UCSD-AML1 (cell line): ENCODE measurements at regions not wholly inside any gene's neighbourhood (a gene's known extent, or its start where the extent isn't known, plus 50 kb on each side); places are given as distances from the start of the nearest gene placed in this dataset.
A peak's percentile ranks its signal among the peaks of the same experiment; 100 is the strongest.

Experiments used
- DNase-seq: peaks from one replicate; lab custom pipeline; 2025; ENCODE audit not compliant: unreplicated experiment; lab: John Stamatoyannopoulos, UW

DNA sequence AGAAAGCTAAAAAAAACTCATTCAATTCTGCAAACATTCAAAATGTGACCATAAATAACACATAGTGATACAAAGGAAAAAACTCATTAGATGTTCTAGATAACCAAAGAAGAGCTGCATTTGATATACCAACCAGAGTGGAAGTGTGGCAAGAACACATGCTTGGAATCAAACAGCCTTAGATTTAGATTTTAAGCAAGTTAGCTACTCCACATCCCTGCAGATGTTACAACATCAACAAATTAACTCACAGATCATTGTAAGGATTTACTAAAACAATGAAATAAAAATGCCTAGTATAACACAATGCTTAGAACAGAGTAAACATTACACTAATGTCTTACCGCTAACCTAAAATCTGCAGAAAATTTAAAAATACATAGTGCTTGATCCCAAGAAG is 114.0 kb upstream of the AKIP1 start:
- no peak for DNase-seq

GRCh38 chr11:8799273-8799672 is 111.7 kb upstream of the AKIP1 start:
- no peak for DNase-seq

DNA sequence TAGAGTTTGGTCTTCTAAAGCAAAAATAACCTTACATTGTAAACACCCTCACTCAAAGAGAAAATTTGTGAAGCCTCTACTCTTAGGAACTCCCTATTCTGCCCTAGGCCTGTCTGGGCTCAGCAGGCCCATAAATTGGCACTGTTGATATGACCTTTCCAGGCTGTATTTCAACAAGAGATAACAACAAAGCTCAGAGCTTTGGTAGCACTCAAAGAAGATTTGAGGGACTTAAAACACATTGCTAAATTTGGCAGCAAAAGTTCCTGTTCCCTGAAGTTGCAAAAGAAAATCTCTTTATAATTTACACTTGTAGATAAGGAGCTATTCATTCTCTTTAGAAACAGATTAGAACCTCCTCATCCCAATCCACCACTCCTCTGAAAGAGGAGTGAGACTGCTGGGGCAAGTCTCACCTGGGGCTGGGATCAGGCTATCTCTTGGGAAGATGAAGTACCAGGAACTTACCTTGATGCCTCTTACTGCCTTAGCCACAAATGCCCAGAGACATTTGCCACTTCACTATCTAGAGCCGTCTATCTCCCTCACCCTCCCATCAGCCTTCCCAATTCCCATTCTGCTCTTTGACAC is 110.4 kb upstream of the AKIP1 start:
- no peak for DNase-seq

- DNase-seq: no peak
These were observed 109.9 kb upstream of the AKIP1 start for GRCh38 chr11:8801121-8801520.

DNA sequence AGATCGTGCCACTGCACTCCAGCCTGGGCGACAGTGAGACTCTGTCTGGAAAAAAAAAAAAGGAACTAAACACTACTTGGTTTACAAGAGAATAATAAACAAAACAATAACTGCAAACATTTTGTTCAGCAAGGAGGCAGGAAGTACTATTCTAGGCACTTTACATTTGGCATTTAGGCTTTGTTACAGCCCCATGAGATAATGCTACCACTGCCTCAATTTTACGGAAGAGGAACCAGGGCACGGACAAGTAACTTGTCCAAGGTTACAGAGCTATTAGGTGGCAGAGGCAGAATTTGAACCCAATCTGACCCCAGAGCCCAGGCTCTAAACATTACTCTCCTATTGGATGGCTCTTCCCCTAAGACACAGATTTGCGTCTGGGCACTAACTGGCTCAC is 108.7 kb upstream of the AKIP1 start:
- no peak for DNase-seq

- no peak for DNase-seq
These were observed 107.0 kb upstream of the AKIP1 start for GRCh38 chr11:8803973-8804372.

DNA sequence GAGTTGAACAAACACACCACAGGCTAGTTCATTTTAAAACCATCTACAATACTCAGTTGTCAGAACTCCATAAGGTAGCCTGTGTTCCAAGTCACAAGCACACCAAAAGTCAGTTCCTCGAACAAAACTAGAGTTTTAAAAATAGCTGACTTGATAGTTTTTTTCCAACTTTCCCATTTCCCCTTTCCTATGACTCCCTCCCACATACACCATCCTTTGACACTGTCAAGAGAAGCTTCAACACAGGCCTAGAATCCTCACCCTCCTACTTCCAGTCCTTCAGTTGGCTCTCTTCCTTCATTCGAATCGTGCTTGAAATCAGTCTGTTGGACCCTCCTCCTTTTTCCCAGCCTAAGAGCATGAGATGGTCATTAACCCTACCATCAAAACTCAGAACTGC is 105.7 kb upstream of the AKIP1 start:
- DNase-seq: no peak

DNA sequence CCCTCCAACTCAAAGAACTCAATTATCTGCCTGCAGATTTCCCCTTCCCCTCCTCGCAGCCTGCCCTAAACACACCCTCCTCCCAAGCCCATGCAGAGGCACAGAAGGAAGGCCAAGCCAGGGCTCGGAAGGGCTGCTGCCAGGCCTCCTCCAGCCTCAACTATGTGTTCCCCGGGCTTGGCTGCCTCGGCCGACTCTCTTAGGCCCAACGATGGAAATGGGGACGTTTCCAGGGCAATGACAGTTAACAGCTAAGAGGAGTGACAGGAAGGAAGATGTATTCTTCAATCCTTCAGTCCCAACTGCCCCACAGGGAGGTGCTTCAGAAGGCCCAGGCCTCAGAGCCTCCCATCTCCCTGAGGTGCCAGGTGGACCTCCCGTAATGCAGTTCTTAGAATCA is 104.0 kb upstream of the AKIP1 start:
- DNase-seq: no peak

DNA sequence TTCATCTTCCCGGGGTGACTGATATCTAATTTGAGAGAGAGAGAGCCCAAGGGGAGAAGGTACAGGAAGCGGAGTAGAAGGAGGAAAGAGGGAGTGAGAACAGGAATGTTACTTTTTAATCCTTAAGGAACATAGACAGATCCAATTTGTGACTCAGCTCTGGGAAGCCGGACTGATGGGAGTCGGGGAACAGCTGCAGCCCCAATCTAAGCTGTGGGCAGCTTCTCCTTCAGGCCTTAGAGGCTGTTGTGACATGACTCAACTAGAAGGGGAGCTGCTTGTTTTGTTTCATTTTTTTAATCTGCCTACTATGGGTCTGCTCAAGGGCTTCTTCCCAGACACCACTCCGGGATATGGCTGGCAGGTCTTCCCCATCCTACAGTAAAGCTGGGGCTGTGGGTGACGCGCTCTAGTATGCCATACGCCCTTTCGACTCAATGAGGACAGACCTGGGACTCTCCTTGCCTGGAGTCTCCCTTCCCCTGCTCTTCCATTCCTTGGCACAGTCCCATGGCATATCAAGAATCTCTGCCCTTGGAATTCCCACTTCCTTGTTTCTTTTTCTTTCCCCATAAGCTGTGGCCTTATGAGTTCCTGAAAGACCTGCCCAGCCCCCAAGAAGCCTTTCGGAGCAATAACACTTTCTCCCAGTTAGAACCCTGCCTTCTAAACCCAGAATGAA is 103.3 kb upstream of the AKIP1 start:
- DNase-seq: no peak

DNA sequence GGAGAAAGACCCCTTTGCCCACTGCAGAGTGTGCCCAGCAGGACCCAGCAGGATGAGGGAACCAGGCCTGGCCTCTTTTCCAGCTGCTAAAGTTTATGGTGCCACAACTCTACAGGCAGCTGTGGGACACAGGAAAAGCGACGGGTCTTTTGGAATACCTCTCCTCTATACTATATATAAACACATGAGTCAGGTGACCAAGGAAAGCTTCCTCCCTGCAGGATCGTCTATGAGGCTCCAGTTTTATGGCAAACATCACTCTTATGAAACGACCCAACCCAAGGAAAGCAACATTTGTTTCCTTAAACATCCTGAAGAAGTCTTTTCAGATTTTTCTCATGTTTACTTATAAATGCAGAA is 102.8 kb upstream of the AKIP1 start:
- no peak for DNase-seq

GRCh38 chr11:8809241-8809938 is 101.6 kb upstream of the AKIP1 start:
- DNase-seq: no peak

DNA sequence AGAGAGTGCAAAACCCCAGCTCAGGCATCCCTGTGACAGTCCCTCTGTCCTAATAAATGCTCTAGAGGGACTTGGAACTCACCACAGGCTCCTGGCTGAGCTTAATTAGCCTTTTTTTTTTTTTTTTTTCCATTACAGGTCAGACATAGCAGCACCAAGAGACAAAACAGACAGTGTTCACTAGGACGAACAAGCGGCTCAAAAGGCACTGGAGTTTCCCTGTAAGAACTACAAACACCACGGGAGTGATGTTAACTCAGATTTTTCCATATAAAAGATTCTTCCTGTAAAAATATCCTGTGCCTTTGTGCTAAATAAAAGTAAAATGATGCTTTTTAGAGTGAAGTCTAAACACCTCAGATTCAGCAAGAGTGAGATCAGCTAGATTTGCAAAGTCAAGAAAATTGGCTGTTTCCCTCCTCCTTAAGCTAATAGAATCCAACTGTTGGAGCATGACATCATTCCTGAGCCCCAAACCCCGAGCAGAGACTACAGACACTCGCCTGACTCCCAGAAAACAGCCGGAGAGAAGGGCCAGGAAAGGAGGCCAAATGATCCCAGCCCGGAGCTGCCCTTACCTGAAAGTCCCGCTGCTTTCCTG is 101.0 kb upstream of the AKIP1 start:
- no peak for DNase-seq

GRCh38 chr11:8810540-8811301 is 100.3 kb upstream of the AKIP1 start:
- DNase-seq: no peak

GRCh38 chr11:8811571-8811970 is 99.4 kb upstream of the AKIP1 start:
- DNase-seq: no peak

- DNase-seq: no peak
These were observed 98.6 kb upstream of the AKIP1 start for GRCh38 chr11:8812438-8812837.

DNA sequence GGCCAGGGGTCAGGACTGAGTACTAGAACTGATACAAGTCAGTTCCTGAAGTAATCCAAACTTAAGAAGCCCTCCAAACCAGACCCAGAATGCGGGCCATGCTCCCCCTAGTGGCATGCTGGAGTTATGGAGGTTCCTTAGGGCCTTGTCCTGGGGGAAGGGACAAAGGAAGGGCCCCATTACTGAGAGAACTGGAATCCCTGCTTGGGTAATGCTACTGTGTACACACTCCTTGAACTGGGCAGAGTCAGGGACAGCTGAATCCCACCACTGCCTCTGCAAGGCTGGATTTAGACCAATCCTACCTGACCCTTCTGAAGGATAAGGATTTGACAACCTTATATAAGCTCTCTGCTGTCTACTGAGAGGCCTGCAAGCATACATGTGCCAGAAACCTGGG is 97.3 kb upstream of the AKIP1 start:
- DNase-seq: peak; percentile 71

- no peak for DNase-seq
These were observed 96.6 kb upstream of the AKIP1 start for GRCh38 chr11:8814209-8814922.

GRCh38 chr11:8814923-8815240 is 96.1 kb upstream of the AKIP1 start:
- DNase-seq: no peak

GRCh38 chr11:8818421-8818820 is 92.6 kb upstream of the AKIP1 start:
- DNase-seq: no peak

GRCh38 chr11:8820401-8820800 is 90.6 kb upstream of the AKIP1 start:
- DNase-seq: no peak

DNA sequence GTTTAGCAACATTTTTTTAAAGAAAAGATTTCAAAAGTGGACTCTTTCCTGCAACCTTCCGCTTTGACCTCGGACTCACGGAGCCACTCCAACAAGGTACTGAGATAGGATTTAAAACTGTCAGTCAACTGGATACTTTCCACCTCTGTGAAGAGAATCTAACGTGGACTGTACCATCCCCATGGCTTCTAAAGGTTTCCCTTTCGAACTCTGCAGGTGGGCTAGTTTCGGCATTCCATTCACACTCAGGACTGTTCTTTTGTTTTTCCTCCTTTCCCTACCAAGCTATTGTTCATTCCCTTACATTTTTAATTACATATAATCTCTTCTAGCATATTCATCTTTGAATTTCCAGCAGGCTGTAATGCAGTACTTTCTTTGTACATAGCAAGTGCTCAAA is 88.5 kb upstream of the AKIP1 start:
- no peak for DNase-seq
